Uterus (tissue), 3 donors: ENCODE measurements at regions not wholly inside any gene's neighbourhood (a gene's known extent, or its start where the extent isn't known, plus 50 kb on each side); places are given as distances from the start of the nearest gene placed in this dataset.
"Not testable (repeated sequence)": the region's sequence is repeated elsewhere in the genome, so short reads cannot be mapped to it uniquely, and the experiment has no call there.

ENCODE experiments used
- DNase-seq, 2 donors: peaks; one replicate each; pipeline ENCODE4 v3.0.0-alpha.2; 2019 to 2020
- H3K27ac ChIP-seq, 2 donors: fragments of 200-600 bp; sonication (generic); 1 replicate in 1 of 2; 2 replicates in 1 of 2; pipeline ENCODE4 v1.5.1; 2016 to 2018
- H3K27me3 ChIP-seq, 2 donors: fragments of 200-600 bp; sonication (generic); one replicate each; pipeline ENCODE4 v1.5.1; 2018 to 2019; ENCODE audit warnings: control low read depth in 1 of 2
- H3K36me3 ChIP-seq, 2 donors: fragments of 200-600 bp; sonication (generic); one replicate each; pipeline ENCODE4 v1.5.1; 2019; ENCODE audit warnings: control low read depth in 1 of 2
- H3K4me1 ChIP-seq, 2 donors: fragments of 200-600 bp; sonication (generic); one replicate each; pipeline ENCODE4 v1.5.1; 2018 to 2019; ENCODE audit warnings: control low read depth in 1 of 2
- H3K4me3 ChIP-seq, 2 donors: fragments of 200-600 bp; sonication (generic); 1 replicate in 1 of 2; 2 replicates in 1 of 2; pipeline ENCODE4 v1.5.1; 2018 to 2019; ENCODE audit warnings: mild to moderate bottlenecking in 1 of 2
- H3K9me3 ChIP-seq, 2 donors: fragments of 200-600 bp; sonication (generic); one replicate each; pipeline ENCODE4 v1.5.1; 2019; ENCODE audit warnings: control low read depth in 1 of 2
- CTCF ChIP-seq, 4 experiments: fragments of 200-600 bp in 2 of 4; fragments of 450-650 bp in 2 of 4; sonication (generic) in 2 of 4; IDR thresholded peaks; one replicate each; pipeline ENCODE4 v1.5.1; 2016 to 2019; ENCODE audit warnings: antibody characterized with exemption in 4 of 4, mild to moderate bottlenecking in 2 of 4, moderate library complexity in 1 of 4
- POLR2A ChIP-seq, 2 donors: fragments of 450-650 bp; IDR thresholded peaks; one replicate each; pipeline ENCODE4 v1.6.1; 2016; ENCODE audit warnings: antibody characterized with exemption in 2 of 2, mild to moderate bottlenecking in 1 of 2, moderate library complexity in 1 of 2
- intact Hi-C: fragments of 100-400 bp; cut with DNase I; formaldehyde crosslinking; loops from one replicate; pipeline ENCODE4 v1.15.1; 2023; ENCODE audit warnings: low total_unique reads
- donor health status: DM: yes; HTN: yes; CAD: no.

GRCh38 chr6:115485400-115485799 lies 575.3 kb downstream of the FRK start:
- no peak for DNase-seq
- intact Hi-C loops, result no loop called here
- H3K4me1 ChIP-seq, result no peaks in the 10 kb centered on the region
- TF ChIP-seq POLR2A (IDR thresholded peaks at IDR 0.05) (no peak), CTCF (IDR thresholded peaks at IDR 0.05) (no peak)
- H3K9me3 ChIP-seq, result no peaks in the 10 kb centered on the region
- H3K4me3 ChIP-seq, result no peak overlapping the region
- no peaks in the 10 kb centered on the region for H3K36me3 ChIP-seq
- H3K27me3 ChIP-seq, result no peaks in the 10 kb centered on the region
- H3K27ac ChIP-seq, result no peak overlapping the region

GRCh38 chr6:115480543-115480942 lies 580.1 kb downstream of the FRK start:
- H3K27ac ChIP-seq, H3K27me3 ChIP-seq, H3K36me3 ChIP-seq, H3K9me3 ChIP-seq, H3K4me3 ChIP-seq, intact Hi-C loops, H3K4me1 ChIP-seq, DNase-seq: not testable (repeated sequence)

GRCh38 chr6:115474443-115475041 lies 586.1 kb downstream of the FRK start:
- Histone ChIP-seq H3K36me3 (no peaks in the 10 kb centered on the region), H3K27me3 (no peaks in the 10 kb centered on the region), H3K4me3 (no peak overlapping the region), H3K9me3 (no peaks in the 10 kb centered on the region), H3K27ac (no peak overlapping the region), H3K4me1 (no peaks in the 10 kb centered on the region)
- intact Hi-C loops, result no loop called here
- no peak for DNase-seq
- TF ChIP-seq CTCF (IDR thresholded peaks at IDR 0.05) (no peak), POLR2A (IDR thresholded peaks at IDR 0.05) (no peak)

GRCh38 chr6:115468272-115469005 lies 592.3 kb downstream of the FRK start:
- Histone ChIP-seq H3K27ac (no peak overlapping the region), H3K4me3 (no peak overlapping the region), H3K4me1 (no peaks in the 10 kb centered on the region), H3K27me3 (no peaks in the 10 kb centered on the region), H3K36me3 (no peaks in the 10 kb centered on the region), H3K9me3 (no peaks in the 10 kb centered on the region)
- no peak for DNase-seq
- intact Hi-C loops, result no loop called here
- no peak for TF ChIP-seq POLR2A (IDR thresholded peaks at IDR 0.05)

GRCh38 chr6:115467726-115468125 lies 593.0 kb downstream of the FRK start:
- Histone ChIP-seq H3K36me3 (no peaks in the 10 kb centered on the region), H3K9me3 (no peaks in the 10 kb centered on the region), H3K4me3 (no peak overlapping the region), H3K27me3 (no peaks in the 10 kb centered on the region), H3K27ac (no peak overlapping the region), H3K4me1 (no peaks in the 10 kb centered on the region)
- intact Hi-C loops, result no loop called here
- TF ChIP-seq POLR2A (IDR thresholded peaks at IDR 0.05) (no peak), CTCF (IDR thresholded peaks at IDR 0.05) (no peak)
- DNase-seq, result no peak

DNA sequence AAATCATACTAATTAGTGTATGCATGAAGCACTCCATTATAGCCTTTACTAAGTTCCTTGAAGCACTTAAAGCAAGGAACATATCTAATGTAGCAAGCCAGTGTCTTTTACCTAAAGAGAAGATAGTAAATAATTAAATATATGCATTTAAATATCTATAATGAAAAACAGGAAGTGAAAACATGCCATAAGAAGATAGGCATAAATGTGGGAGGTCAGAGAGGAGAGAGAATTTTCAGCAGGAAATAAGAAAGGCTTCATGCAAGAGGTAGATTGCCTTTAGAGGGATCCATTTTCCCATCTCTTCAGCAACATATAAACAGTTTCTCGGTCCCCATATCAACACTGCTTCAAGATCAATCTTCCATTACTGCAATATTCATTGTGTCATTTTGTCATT lies 599.8 kb downstream of the FRK start:
- Histone ChIP-seq H3K4me3 (no peak overlapping the region), H3K27ac (no peak overlapping the region), H3K9me3 (no peaks in the 10 kb centered on the region), H3K27me3 (no peaks in the 10 kb centered on the region), H3K4me1 (no peaks in the 10 kb centered on the region), H3K36me3 (no peaks in the 10 kb centered on the region)
- TF ChIP-seq POLR2A (IDR thresholded peaks at IDR 0.05) (no peak), CTCF (IDR thresholded peaks at IDR 0.05) (no peak)
- intact Hi-C loops, result no loop called here
- DNase-seq, result no peak
